ENCODE measurements at regions not wholly inside any gene's neighbourhood (a gene's known extent, or its start where the extent isn't known, plus 50 kb on each side); places are given as distances from the start of the nearest gene placed in this dataset.
"Not testable (repeated sequence)": the region's sequence is repeated elsewhere in the genome, so short reads cannot be mapped to it uniquely, and the experiment has no call there.

GRCh38 chr18:76710646-76711520 lies 111.5 kb upstream of the ZNF236 start:
- POLR2A ChIA-PET = no interaction called here
- CTCF ChIA-PET = interaction anchor here (0.6 to 1.4 kb wide), 2 partner anchors 53 to 329 kb away, joined by 4 read pairs; no protein-coding TSS in a partner anchor
- TF ChIP-seq ELF4 (IDR thresholded peaks at IDR 0.05) = no peak
- TF ChIP-seq PKNOX1 (IDR thresholded peaks at IDR 0.05) = no peak
- no peak for TF ChIP-seq ARNT (IDR thresholded peaks at IDR 0.05)
- no peak for TF ChIP-seq CTBP1 (IDR thresholded peaks at IDR 0.05; ENCODE audit: borderline replicate concordance)
- no peak for TF ChIP-seq NFRKB (IDR thresholded peaks at IDR 0.05)
- TF ChIP-seq L3MBTL2 (conservative IDR thresholded peaks at IDR 0.05) = no peak
- no peak for TF ChIP-seq HDGF (IDR thresholded peaks at IDR 0.05; ENCODE audit: borderline replicate concordance)
- no peak for TF ChIP-seq BHLHE40 (IDR thresholded peaks at IDR 0.05; ENCODE audit: borderline replicate concordance)
- TF ChIP-seq TARDBP (IDR thresholded peaks at IDR 0.05) = no peak
- no peak for TF ChIP-seq SUZ12 (IDR thresholded peaks at IDR 0.05)
- TF ChIP-seq FOXM1 (IDR thresholded peaks at IDR 0.05; ENCODE audit: borderline replicate concordance) = no peak
- no peak for TF ChIP-seq SP1 (IDR thresholded peaks at IDR 0.05)
- TF ChIP-seq LEF1 (IDR thresholded peaks at IDR 0.05; ENCODE audit: borderline replicate concordance) = no peak
- no peak for DNase-seq (ENCODE audit: extremely low spot score)

- TF ChIP-seq BHLHE40 (IDR thresholded peaks at IDR 0.05; ENCODE audit: borderline replicate concordance) (no peak), FOXA1 (IDR thresholded peaks at IDR 0.05) (no peak), TARDBP (IDR thresholded peaks at IDR 0.05) (no peak), HDGF (IDR thresholded peaks at IDR 0.05; ENCODE audit: borderline replicate concordance) (no peak), SUZ12 (IDR thresholded peaks at IDR 0.05) (no peak), ELF4 (IDR thresholded peaks at IDR 0.05) (no peak), SP1 (IDR thresholded peaks at IDR 0.05) (no peak), L3MBTL2 (conservative IDR thresholded peaks at IDR 0.05) (no peak), CTBP1 (IDR thresholded peaks at IDR 0.05; ENCODE audit: borderline replicate concordance) (no peak), ZNF384 (IDR thresholded peaks at IDR 0.05) (no peak), FOXM1 (IDR thresholded peaks at IDR 0.05; ENCODE audit: borderline replicate concordance) (no peak), NFRKB (IDR thresholded peaks at IDR 0.05) (no peak)
- DNase-seq (ENCODE audit: extremely low spot score) = peak; percentile 59
- CTCF ChIA-PET = interaction anchor here (0.6 to 1.4 kb wide), 9 partner anchors 12 to 328 kb away, joined by 3 to 12 read pairs (median 3); no protein-coding TSS in a partner anchor
- POLR2A ChIA-PET = no interaction called here
Measured at GRCh38 chr18:76709659-76710645, 112.4 kb upstream of the ZNF236 start.

- TF ChIP-seq L3MBTL2 (conservative IDR thresholded peaks at IDR 0.05) (no peak), CTBP1 (IDR thresholded peaks at IDR 0.05; ENCODE audit: borderline replicate concordance) (no peak), BHLHE40 (IDR thresholded peaks at IDR 0.05; ENCODE audit: borderline replicate concordance) (no peak), ELF4 (IDR thresholded peaks at IDR 0.05) (no peak), TARDBP (IDR thresholded peaks at IDR 0.05) (no peak), SUZ12 (IDR thresholded peaks at IDR 0.05) (no peak), NFRKB (IDR thresholded peaks at IDR 0.05) (no peak), FOXK2 (IDR thresholded peaks at IDR 0.05) (no peak), FOXM1 (IDR thresholded peaks at IDR 0.05; ENCODE audit: borderline replicate concordance) (no peak), ZNF384 (IDR thresholded peaks at IDR 0.05) (no peak), ARNT (IDR thresholded peaks at IDR 0.05) (no peak), PKNOX1 (IDR thresholded peaks at IDR 0.05) (no peak), SP1 (IDR thresholded peaks at IDR 0.05) (no peak)
- no peak for DNase-seq (ENCODE audit: extremely low spot score)
- ChIA-PET POLR2A (no interaction called here), CTCF (interaction anchor here (0.9 to 1.4 kb wide), 4 partner anchors 13 to 321 kb away, joined by 3 to 12 read pairs (median 4); no protein-coding TSS in a partner anchor)
Measured at GRCh38 chr18:76708722-76709353, 113.5 kb upstream of the ZNF236 start.

- ChIA-PET CTCF (no interaction called here), POLR2A (no interaction called here)
- DNase-seq (ENCODE audit: extremely low spot score) = no peak
- TF ChIP-seq SP1 (IDR thresholded peaks at IDR 0.05) (no peak), BHLHE40 (IDR thresholded peaks at IDR 0.05; ENCODE audit: borderline replicate concordance) (no peak)
Measured at GRCh38 chr18:76708071-76708721, 114.2 kb upstream of the ZNF236 start.

GRCh38 chr18:76707534-76707933 lies 114.8 kb upstream of the ZNF236 start:
- POLR2A ChIA-PET = no interaction called here
- no peak for TF ChIP-seq NFRKB (IDR thresholded peaks at IDR 0.05)
- TF ChIP-seq HDGF (IDR thresholded peaks at IDR 0.05; ENCODE audit: borderline replicate concordance) = no peak
- TF ChIP-seq ELF4 (IDR thresholded peaks at IDR 0.05) = no peak
- TF ChIP-seq BHLHE40 (IDR thresholded peaks at IDR 0.05; ENCODE audit: borderline replicate concordance) = no peak
- no peak for TF ChIP-seq PKNOX1 (IDR thresholded peaks at IDR 0.05)
- no peak for TF ChIP-seq LEF1 (IDR thresholded peaks at IDR 0.05; ENCODE audit: borderline replicate concordance)
- TF ChIP-seq ZNF384 (IDR thresholded peaks at IDR 0.05) = no peak
- TF ChIP-seq TARDBP (IDR thresholded peaks at IDR 0.05) = no peak
- no peak for TF ChIP-seq CTBP1 (IDR thresholded peaks at IDR 0.05; ENCODE audit: borderline replicate concordance)
- TF ChIP-seq ARNT (IDR thresholded peaks at IDR 0.05) = no peak
- no peak for TF ChIP-seq SUZ12 (IDR thresholded peaks at IDR 0.05)
- no peak for TF ChIP-seq FOXK2 (IDR thresholded peaks at IDR 0.05)
- TF ChIP-seq L3MBTL2 (conservative IDR thresholded peaks at IDR 0.05) = no peak
- no peak for TF ChIP-seq FOXM1 (IDR thresholded peaks at IDR 0.05; ENCODE audit: borderline replicate concordance)
- TF ChIP-seq SP1 (IDR thresholded peaks at IDR 0.05) = no peak
- no peak for DNase-seq (ENCODE audit: extremely low spot score)
- CTCF ChIA-PET = no interaction called here

- POLR2A ChIA-PET; CTCF ChIA-PET; DNase-seq (ENCODE audit: extremely low spot score): not testable (repeated sequence)
Measured at GRCh38 chr18:76704589-76704988, 117.8 kb upstream of the ZNF236 start.
